PC-3 (cell line): ENCODE measurements at regions not wholly inside any gene's neighbourhood (a gene's known extent, or its start where the extent isn't known, plus 50 kb on each side); places are given as distances from the start of the nearest gene placed in this dataset.

ENCODE experiments used
- CTCF ChIP-seq: fragments of 300-600 bp; sonication (generic); conservative IDR thresholded peaks from 2 replicates; pipeline ENCODE4 v1.5.1; 2017; ENCODE audit warnings: antibody characterized with exemption, low read depth, mild to moderate bottlenecking, low read length
- EZH2 ChIP-seq: fragments of 300-600 bp; sonication (generic); IDR thresholded peaks from one replicate; pipeline ENCODE4 v1.6.1; 2017; ENCODE audit warnings: antibody characterized with exemption, mild to moderate bottlenecking, low read length; ENCODE audit not compliant: unreplicated experiment
- EZH2phosphoT487 ChIP-seq: fragments of 300-600 bp; sonication (generic); IDR thresholded peaks from 2 replicates; pipeline ENCODE4 v1.6.1; 2018; ENCODE audit warnings: mild to moderate bottlenecking, antibody characterized with exemption, low read length, borderline replicate concordance

DNA sequence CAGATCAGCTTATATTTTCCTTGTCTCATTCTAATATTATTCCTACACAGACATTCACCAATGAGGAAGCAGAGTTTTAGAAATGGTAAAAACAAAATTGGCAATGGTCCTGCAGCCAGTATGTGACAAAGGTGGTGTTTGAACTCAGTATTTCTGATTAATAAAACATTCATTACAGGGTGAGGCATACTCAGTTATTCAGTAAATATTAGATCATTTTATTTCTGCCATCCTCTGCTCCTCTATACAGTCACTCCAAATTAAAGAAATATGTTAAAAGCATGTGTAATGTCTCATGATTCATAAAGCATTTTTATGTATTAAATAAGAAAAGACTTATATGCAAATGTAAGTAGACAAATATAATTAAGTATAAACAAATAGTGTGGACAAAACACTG, 684.6 kb upstream of the ACO1 start:
- no peak for TF ChIP-seq CTCF
- no peak for TF ChIP-seq EZH2phosphoT487
- no peak for TF ChIP-seq EZH2
